ENCODE measurements at regions not wholly inside any gene's neighbourhood (a gene's known extent, or its start where the extent isn't known, plus 50 kb on each side); places are given as distances from the start of the nearest gene placed in this dataset.

- TF ChIP-seq CTCF (IDR thresholded peaks at IDR 0.05) (no peak), POLR2A (IDR thresholded peaks at IDR 0.05) (no peak)
Measured at GRCh38 chr12:104886418-104887401, 71.4 kb downstream of the SLC41A2 start.

All from Peyer's patch (tissue), 4 donors.